NOMO-1 treated with DMSO at 0.1 percent for 48 hours (cell line): ENCODE measurements at regions not wholly inside any gene's neighbourhood (a gene's known extent, or its start where the extent isn't known, plus 50 kb on each side); places are given as distances from the start of the nearest gene placed in this dataset.

Source experiments
- DNase-seq: peaks from one replicate; lab custom pipeline; 2025; ENCODE audit not compliant: unreplicated experiment; lab: John Stamatoyannopoulos, UW

GRCh38 chr2:177031438-177032180, 181.0 kb upstream of the HNRNPA3 start:
- DNase-seq = no peak

- no peak for DNase-seq
These were observed 175.8 kb upstream of the HNRNPA3 start for GRCh38 chr2:177036747-177037146.

- no peak for DNase-seq
These were observed 175.0 kb upstream of the HNRNPA3 start for GRCh38 chr2:177037569-177037968.

- DNase-seq = no peak
These were observed 173.7 kb upstream of the HNRNPA3 start for GRCh38 chr2:177038787-177039484.

- DNase-seq = no peak
These were observed 170.3 kb upstream of the HNRNPA3 start for GRCh38 chr2:177042311-177042710.

GRCh38 chr2:177044671-177045070, 167.9 kb upstream of the HNRNPA3 start:
- no peak for DNase-seq

- DNase-seq = no peak
These were observed 163.6 kb upstream of the HNRNPA3 start for GRCh38 chr2:177048981-177049380.

GRCh38 chr2:177051278-177051677, 161.3 kb upstream of the HNRNPA3 start:
- DNase-seq = no peak

- no peak for DNase-seq
These were observed 160.1 kb upstream of the HNRNPA3 start for GRCh38 chr2:177052471-177052870.

- DNase-seq = no peak
These were observed 159.6 kb upstream of the HNRNPA3 start for GRCh38 chr2:177053038-177053437.

- DNase-seq = no peak
These were observed 158.9 kb upstream of the HNRNPA3 start for GRCh38 chr2:177053716-177054115.

- DNase-seq = no peak
These were observed 156.1 kb upstream of the HNRNPA3 start for GRCh38 chr2:177056481-177056929.

- DNase-seq = no peak
These were observed 153.8 kb upstream of the HNRNPA3 start for GRCh38 chr2:177058747-177059146.

- DNase-seq = no peak
These were observed 153.3 kb upstream of the HNRNPA3 start for GRCh38 chr2:177059293-177059692.

GRCh38 chr2:177063331-177063730, 149.3 kb upstream of the HNRNPA3 start:
- DNase-seq = no peak

- DNase-seq = no peak
These were observed 148.2 kb upstream of the HNRNPA3 start for GRCh38 chr2:177064422-177064821.

GRCh38 chr2:177068967-177069366, 143.6 kb upstream of the HNRNPA3 start:
- no peak for DNase-seq

- DNase-seq = no peak
These were observed 140.5 kb upstream of the HNRNPA3 start for GRCh38 chr2:177072090-177072489.

GRCh38 chr2:177073611-177074010, 139.0 kb upstream of the HNRNPA3 start:
- DNase-seq = no peak

GRCh38 chr2:177074099-177074710, 138.4 kb upstream of the HNRNPA3 start:
- DNase-seq = no peak

- DNase-seq = peak; percentile 65
These were observed 137.3 kb upstream of the HNRNPA3 start for GRCh38 chr2:177075254-177075653.

- no peak for DNase-seq
These were observed 135.9 kb upstream of the HNRNPA3 start for GRCh38 chr2:177076636-177077179.
